DND-41 (cell line): ENCODE measurements at regions not wholly inside any gene's neighbourhood (a gene's known extent, or its start where the extent isn't known, plus 50 kb on each side); places are given as distances from the start of the nearest gene placed in this dataset.

Experiments
- ATAC-seq: fragments of 200-7000 bp; cut with Tn5 transposase; 3 replicates; pipeline ENCODE4 v1.9.1; 2021; ENCODE audit warnings: low read depth; ENCODE audit not compliant: insufficient read depth
- DNase-seq: peaks from one replicate; pipeline ENCODE4 v3.0.0-alpha.2; 2020
- H2AFZ ChIP-seq: 2 replicates; pipeline ENCODE4 v1.6.0; 2012; ENCODE audit warnings: low read depth, low read length
- H3K27ac ChIP-seq: 2 replicates; pipeline ENCODE4 v1.5.1; 2012; ENCODE audit warnings: low read length, inconsistent platforms
- H3K27me3 ChIP-seq: fragments of 200-600 bp; sonication (generic); 2 replicates; pipeline ENCODE4 v1.6.0; 2012; ENCODE audit warnings: low read length, mild to moderate bottlenecking, inconsistent platforms; ENCODE audit not compliant: insufficient read depth, poor library complexity
- H3K36me3 ChIP-seq: 2 replicates; pipeline ENCODE4 v1.5.1; 2012; ENCODE audit warnings: low read length, inconsistent platforms; ENCODE audit not compliant: insufficient read depth
- H3K4me1 ChIP-seq: 2 replicates; pipeline ENCODE4 v1.5.1; 2012; ENCODE audit warnings: mild to moderate bottlenecking, low read length; ENCODE audit not compliant: insufficient read depth
- H3K4me2 ChIP-seq: 2 replicates; pipeline ENCODE4 v1.6.0; 2012; ENCODE audit warnings: mild to moderate bottlenecking, moderate library complexity, low read length, inconsistent platforms; ENCODE audit not compliant: insufficient read depth
- H3K4me3 ChIP-seq, 2 experiments: fragments of 200-600 bp in 1 of 2; shearing (Covaris generic) in 1 of 2; 2 replicates each; pipeline ENCODE4 v1.5.1; 2012 to 2016; ENCODE audit warnings: inconsistent platforms in 2 of 2, low read length in 2 of 2, mild to moderate bottlenecking in 2 of 2, low read depth in 1 of 2, moderate library complexity in 1 of 2
- H3K79me2 ChIP-seq: 2 replicates; pipeline ENCODE4 v1.6.0; 2012; ENCODE audit warnings: low read length, inconsistent platforms; ENCODE audit not compliant: insufficient read depth
- H3K9ac ChIP-seq: 2 replicates; pipeline ENCODE4 v1.6.0; 2012; ENCODE audit warnings: low read depth, mild to moderate bottlenecking, inconsistent platforms, low read length, moderate library complexity
- H3K9me3 ChIP-seq: 2 replicates; pipeline ENCODE4 v1.5.1; 2012; ENCODE audit warnings: low read length, moderate library complexity, mild to moderate bottlenecking, inconsistent platforms; ENCODE audit not compliant: insufficient read depth, severe bottlenecking
- H4K20me1 ChIP-seq: 2 replicates; pipeline ENCODE4 v1.6.0; 2012; ENCODE audit warnings: low read length; ENCODE audit not compliant: insufficient read depth
- CTCF ChIP-seq: IDR thresholded peaks from 2 replicates; pipeline ENCODE4 v1.5.1; 2012; ENCODE audit warnings: borderline replicate concordance, low read length, moderate library complexity, mild to moderate bottlenecking; ENCODE audit not compliant: poor library complexity, severe bottlenecking; ENCODE audit errors: extremely low read depth
- EZH2 ChIP-seq: IDR thresholded peaks from 3 replicates; pipeline ENCODE4 v1.6.1; 2012; ENCODE audit warnings: borderline replicate concordance, low read depth, mild to moderate bottlenecking, moderate library complexity, low read length, inconsistent platforms; ENCODE audit not compliant: severe bottlenecking

- TF ChIP-seq EZH2 (no peak), CTCF (no peak)
- H4K20me1 ChIP-seq = no peaks in the 10 kb centered on the region
- no peak overlapping the region for H3K9ac ChIP-seq
- H3K36me3 ChIP-seq = no peaks in the 10 kb centered on the region
- ATAC-seq (no peak), DNase-seq (no peak)
- no peak overlapping the region for H3K27ac ChIP-seq
- no peak overlapping the region for H3K4me3 ChIP-seq
- H3K4me1 ChIP-seq = no peaks in the 10 kb centered on the region
- H3K9me3 ChIP-seq = peaks cover 18% of the 10 kb centered on the region
- H3K4me2 ChIP-seq = no peak overlapping the region
- no peaks in the 10 kb centered on the region for H3K27me3 ChIP-seq
- H3K79me2 ChIP-seq = no peaks in the 10 kb centered on the region
- no peak overlapping the region for H2AFZ ChIP-seq
These were observed 518.7 kb downstream of the RWDD3 start for GRCh38 chr1:95752515-95753381.

GRCh38 chr1:95753382-95754016 is 519.5 kb downstream of the RWDD3 start:
- H3K36me3 ChIP-seq = no peaks in the 10 kb centered on the region
- no peak overlapping the region for H3K9ac ChIP-seq
- peaks cover 18% of the 10 kb centered on the region for H3K9me3 ChIP-seq
- H3K27ac ChIP-seq = no peak overlapping the region
- no peak overlapping the region for H3K4me3 ChIP-seq
- H3K4me1 ChIP-seq = no peaks in the 10 kb centered on the region
- DNase-seq (no peak), ATAC-seq (no peak)
- H3K4me2 ChIP-seq = no peak overlapping the region
- no peak overlapping the region for H2AFZ ChIP-seq
- no peaks in the 10 kb centered on the region for H3K27me3 ChIP-seq
- no peaks in the 10 kb centered on the region for H3K79me2 ChIP-seq
- TF ChIP-seq CTCF (no peak), EZH2 (no peak)
- H4K20me1 ChIP-seq = no peaks in the 10 kb centered on the region

- no peaks in the 10 kb centered on the region for H3K36me3 ChIP-seq
- no peaks in the 10 kb centered on the region for H3K27me3 ChIP-seq
- H3K27ac ChIP-seq = no peak overlapping the region
- no peak for ATAC-seq
- no peak for DNase-seq
- H3K4me1 ChIP-seq = no peaks in the 10 kb centered on the region
- no peak overlapping the region for H3K4me2 ChIP-seq
- H3K79me2 ChIP-seq = no peaks in the 10 kb centered on the region
- no peak overlapping the region for H3K9ac ChIP-seq
- TF ChIP-seq CTCF (no peak), EZH2 (no peak)
- peaks cover 18% of the 10 kb centered on the region for H3K9me3 ChIP-seq
- no peak overlapping the region for H2AFZ ChIP-seq
- no peak overlapping the region for H3K4me3 ChIP-seq
- no peaks in the 10 kb centered on the region for H4K20me1 ChIP-seq
These were observed 520.4 kb downstream of the RWDD3 start for GRCh38 chr1:95754412-95754811.
